GM18517 (cell line): ENCODE measurements at regions not wholly inside any gene's neighbourhood (a gene's known extent, or its start where the extent isn't known, plus 50 kb on each side); places are given as distances from the start of the nearest gene placed in this dataset.
"Not testable (repeated sequence)": the region's sequence is repeated elsewhere in the genome, so short reads cannot be mapped to it uniquely, and the experiment has no call there.

ENCODE experiments used
- ATAC-seq: cut with Tn5 transposase; IDR thresholded peaks from one replicate; pipeline ENCODE4 v1.9.1; 2021; ENCODE audit warnings: mild to moderate bottlenecking, moderate library complexity; ENCODE audit not compliant: unreplicated experiment

GRCh38 chr20:12786276-12786675, 222.5 kb upstream of the SPTLC3 start:
- ATAC-seq = no peak

DNA sequence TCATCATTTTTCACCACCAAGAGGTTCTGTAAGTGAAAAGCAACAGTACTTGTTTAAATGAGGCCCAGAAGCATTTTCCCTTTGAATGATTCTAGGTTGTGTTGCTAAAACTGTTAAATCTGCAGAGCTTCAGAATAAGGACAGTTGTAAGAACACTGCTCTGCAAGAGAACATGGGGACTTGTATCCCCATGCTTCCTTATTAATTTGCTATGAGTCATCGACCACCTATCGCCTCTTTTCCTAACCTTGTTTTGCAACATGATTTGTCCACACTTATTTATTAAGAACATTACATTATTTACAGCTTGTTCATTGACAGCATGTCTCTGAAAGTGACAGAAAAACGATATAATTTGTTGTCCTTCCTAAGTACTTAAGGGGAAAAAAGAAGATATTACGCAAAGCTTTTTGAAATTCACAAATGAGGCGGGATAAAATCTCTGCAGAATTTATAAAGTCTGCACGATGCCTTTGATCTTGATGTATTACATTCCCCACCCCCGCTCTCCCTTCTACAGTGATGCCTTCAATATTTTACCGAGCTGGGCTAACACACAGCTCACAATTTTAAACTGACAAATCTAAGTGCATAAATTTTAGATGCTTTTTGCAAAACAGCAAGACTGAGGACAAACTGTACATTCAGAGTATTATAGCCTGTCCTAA, 220.0 kb upstream of the SPTLC3 start:
- ATAC-seq = no peak

- no peak for ATAC-seq
Observed at GRCh38 chr20:12790859-12791258, 217.9 kb upstream of the SPTLC3 start.

GRCh38 chr20:12798286-12798685, 210.5 kb upstream of the SPTLC3 start:
- no peak for ATAC-seq

DNA sequence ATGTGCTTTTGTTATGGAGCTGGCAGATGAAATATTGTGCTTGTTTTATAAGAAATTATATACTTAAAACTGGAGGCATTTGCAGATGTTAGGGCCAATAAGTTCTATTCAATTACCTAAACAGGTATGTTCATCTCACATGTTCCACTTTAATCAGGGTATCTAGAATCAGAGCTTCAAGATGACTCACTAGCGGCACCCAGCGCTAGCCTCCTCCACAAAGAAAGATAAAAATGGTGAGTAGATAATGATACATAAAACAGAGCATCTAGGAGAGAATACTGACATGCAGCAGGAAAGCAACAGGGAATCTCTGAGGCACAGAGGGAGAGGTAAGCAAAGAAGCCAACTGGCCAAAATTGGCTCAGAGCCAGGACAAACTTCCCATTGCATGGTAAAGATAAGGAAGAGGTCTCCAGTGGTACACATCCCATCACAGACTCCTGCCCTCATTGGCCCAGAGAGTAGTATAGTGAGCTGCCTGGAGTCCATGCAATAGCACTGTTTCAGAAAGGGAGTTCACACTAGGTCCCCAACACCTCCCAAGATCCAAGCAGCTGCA, 200.7 kb upstream of the SPTLC3 start:
- no peak for ATAC-seq

DNA sequence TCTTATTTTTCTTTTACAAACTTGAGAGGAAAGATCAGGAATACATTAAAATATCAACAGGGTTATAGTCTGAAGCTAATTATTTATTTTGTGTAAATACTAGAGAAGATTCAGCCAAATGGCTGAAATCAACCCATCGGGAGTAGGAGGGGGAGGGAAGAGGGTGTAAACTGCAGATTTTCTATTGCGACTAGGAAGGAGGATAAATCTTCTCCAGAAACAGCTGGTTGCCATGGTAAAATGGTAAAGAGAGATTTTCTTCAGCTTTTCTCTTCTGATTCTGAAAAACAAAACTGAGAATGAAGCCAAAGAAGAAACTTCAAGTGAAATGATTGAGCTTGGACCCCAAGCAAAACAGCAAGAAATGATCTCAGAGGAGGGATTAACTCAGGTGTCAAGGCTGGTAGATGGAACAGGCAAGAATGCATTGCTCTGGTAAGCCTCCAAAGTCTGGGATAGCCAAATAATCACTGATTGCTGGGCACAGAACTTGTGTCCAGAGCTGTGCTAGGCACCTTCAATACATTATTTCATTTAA, 193.5 kb upstream of the SPTLC3 start:
- ATAC-seq = no peak

DNA sequence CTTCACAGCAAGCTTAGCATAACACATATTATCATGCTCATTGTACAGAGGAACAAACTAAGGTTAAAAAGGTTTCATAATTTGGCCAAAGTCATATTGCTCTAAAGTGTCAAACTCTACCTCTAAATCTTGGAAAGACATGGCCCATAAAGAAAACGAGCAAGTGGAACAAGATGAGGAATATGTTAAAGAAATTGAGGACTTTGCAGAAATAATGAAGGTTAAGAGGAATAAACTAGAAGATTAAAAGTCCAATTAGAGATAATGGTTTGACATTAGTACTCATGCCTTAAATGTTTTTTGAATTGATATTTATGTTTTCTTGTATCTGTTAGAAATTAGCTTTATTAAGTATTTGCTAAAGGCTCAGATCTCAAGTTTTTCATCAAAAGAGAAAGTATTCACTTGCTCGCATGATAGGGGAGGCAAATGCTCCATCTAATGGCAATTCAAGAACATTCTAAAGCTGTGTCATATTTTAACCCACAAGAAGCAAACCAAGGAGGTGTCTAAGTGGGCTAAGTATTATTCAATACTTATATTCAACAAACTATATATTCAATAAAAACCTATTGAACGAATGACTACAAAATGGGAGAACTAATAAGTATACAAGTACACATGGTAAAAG, 192.9 kb upstream of the SPTLC3 start:
- ATAC-seq = no peak

DNA sequence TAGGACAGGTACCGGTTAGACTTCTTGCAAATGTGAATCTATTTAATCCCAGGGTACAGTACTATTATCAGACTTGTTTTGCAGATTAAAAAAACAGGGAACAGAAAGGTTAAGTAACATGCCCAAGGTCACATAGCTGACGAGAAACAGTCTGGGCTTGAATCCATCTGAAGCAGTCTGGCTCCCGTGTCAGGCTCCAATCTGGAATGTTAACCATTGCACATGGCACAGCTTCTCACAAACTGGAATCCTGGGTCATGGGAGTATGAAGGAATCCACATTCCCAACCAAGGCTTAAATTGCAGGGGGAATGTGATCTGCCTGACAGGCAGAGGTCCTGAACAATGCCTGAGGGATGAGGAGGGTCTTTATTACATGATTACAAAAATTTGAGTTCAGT, 187.5 kb upstream of the SPTLC3 start:
- no peak for ATAC-seq

DNA sequence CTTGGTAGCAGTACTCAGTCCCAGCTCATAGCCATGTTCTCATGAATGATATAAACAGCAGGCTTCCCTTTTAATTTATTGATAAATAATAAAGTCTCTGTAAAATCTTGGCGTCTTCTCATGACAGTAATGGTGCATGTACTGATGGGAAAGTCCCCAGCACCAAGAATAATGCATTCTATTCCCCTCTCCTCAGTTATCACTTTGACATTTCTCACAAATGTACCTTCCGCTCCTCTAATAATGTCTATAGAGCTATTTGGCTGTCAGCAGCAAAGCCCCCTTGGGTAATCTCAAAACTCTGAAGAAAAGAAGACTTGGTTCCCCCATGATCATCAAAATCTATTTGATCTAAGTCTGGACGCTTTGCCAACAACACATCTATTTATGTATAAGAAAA, 185.0 kb upstream of the SPTLC3 start:
- no peak for ATAC-seq

DNA sequence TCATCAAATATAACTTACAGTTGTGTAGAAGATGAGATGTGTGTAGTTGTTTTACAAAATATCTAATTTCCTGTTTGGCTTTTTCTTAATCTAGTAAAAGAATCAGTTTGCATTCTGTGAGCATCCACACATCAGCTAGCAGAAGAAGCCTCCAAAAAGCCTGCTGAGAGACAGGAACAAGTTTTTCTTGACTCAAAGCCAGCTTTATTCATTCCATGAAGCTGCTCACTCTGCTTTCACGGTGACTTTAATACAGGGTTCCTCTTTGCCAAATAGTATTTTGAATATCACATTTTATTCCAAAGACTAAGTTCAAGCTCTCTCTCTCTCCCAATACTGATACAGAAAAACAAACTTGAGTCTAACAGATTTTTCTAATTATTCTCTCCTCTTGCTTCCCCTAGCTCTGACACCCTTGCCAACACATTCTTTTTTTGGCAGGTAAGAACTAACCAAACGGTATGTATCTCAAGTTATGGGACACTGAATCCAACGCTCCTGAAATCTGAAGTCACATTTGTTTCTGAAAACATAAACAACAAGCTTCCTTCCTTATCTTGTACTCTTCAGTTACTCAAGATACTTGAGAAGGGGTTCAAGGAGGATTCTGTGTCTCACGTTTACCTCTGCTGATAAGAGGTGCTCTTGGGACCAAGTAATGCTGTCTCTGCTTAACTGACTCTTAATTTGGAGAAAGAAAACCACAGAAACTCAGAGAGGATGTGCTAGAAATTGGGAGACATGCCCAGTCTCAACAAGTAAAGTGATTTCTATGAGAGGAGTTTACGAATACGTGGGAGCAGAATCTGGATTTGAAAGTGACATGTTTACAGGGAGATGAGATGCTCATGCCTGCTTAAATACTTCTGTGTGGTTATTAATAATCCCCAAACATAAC, 184.2 kb upstream of the SPTLC3 start:
- ATAC-seq = no peak

DNA sequence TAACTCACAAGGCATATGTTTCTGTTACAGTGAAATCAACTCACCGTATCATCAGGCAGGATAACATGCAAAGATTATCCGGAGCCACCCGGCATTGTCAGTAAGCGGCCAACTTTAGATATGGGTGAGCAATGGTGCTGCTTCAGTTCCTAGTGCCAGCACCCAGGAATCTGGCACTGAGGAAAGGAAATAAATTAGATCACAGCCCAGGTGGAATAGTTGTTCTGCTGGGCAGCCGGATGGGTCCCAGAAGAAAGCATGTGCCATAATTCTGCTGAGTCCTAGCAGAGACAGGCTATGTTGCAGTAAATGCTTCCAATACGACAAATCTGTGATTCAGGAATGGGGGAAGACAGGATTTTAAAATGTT, 183.6 kb upstream of the SPTLC3 start:
- no peak for ATAC-seq

DNA sequence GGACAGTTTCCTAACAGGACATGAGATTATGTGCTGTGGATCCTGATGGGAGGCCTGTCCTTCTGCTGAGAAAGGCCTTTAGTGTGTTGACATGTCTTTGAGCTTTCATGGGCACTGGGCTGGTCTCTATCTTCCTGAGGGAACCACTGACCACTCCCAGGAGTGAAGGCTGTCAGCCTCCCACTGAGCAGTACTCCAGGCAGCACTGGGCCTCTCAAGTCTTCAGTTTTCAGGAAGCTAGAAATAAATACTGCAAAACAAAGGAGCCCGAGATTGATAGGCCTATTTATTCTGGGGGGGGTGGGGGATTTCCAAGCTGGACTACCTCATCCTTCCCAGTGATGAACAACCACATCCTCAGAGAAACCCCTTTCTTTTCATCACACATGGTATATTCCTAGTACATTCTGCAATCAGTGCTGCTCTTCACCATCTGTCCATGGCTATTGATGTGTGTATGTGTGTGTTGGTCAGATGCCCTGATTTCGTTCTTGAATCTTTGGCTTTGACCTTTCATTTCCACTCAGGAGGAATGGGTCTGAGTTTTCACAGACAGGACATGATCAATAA, 180.9 kb upstream of the SPTLC3 start:
- ATAC-seq = no peak

- ATAC-seq = no peak
Observed at GRCh38 chr20:12829170-12829569, 179.6 kb upstream of the SPTLC3 start.

- no peak for ATAC-seq
Observed at GRCh38 chr20:12833861-12834260, 174.9 kb upstream of the SPTLC3 start.

GRCh38 chr20:12835999-12836398, 172.8 kb upstream of the SPTLC3 start:
- no peak for ATAC-seq

GRCh38 chr20:12837646-12838045, 171.1 kb upstream of the SPTLC3 start:
- no peak for ATAC-seq

DNA sequence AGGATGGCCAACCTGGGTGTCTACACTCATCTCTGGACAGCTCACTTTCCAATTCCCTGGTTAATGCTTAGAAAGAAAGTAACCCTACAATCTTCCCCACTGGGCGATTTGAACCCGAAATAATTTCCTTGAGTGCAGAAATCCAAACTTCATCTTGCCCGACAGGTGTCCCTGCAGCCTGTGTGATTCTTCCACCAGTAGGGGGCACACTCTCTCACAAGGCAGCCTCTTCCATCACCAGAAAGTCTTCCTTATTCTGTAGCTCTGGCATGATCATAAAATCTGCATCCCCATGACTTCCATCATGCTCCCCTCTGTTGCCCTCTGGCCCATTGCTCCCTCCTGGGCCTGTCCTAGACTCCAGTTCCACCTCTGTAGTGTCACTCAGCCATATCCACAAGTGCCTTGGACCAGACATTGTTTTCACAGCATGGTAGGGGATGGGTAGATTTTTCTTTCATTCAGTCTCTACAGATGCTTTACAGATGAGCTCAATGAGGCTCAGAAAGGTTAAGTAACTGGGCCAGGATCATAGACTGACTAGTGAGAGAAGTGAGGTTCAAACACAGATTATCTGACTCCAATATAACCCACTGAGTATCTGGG, 170.4 kb upstream of the SPTLC3 start:
- ATAC-seq = no peak

- no peak for ATAC-seq
Observed at GRCh38 chr20:12847872-12848271, 160.9 kb upstream of the SPTLC3 start.

DNA sequence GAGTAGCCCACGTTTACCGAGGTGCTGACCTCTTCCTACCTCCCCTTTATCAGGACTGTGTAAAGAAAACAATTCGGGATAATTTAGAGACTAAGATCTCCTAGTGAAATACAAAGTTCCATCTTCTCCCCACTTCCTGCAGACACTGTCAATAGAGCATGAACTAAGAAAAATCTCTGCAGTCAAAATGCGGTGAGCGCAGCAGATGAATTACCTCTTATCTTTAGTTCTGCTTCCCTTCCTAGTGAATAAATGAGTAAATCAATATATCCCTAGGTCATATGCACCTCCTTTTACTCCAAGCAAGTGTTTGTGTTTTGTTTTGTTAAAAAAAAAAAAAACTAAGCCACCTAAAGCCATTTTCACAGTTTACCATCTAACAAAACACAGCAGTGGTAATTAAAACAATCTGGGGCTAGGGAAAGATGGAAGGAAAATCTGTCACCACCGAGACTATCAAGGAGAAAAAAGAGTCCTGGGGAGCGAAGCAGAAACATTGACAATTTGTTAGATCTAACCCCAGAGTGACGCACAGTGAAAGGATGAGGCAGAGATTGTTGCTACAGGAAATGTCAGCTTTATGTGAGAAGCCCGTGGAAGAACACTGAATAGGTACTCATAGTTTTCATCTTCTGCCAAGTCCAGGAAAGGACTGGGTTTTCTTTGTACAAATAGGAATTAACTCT, 159.4 kb upstream of the SPTLC3 start:
- ATAC-seq = no peak

GRCh38 chr20:12857643-12858042, 151.1 kb upstream of the SPTLC3 start:
- ATAC-seq = not testable (repeated sequence)
